Adrenal gland (tissue), 5 donors: ENCODE measurements at regions not wholly inside any gene's neighbourhood (a gene's known extent, or its start where the extent isn't known, plus 50 kb on each side); places are given as distances from the start of the nearest gene placed in this dataset.

Experiments
- CTCF ChIP-seq, 6 experiments: fragments of 450-650 bp in 4 of 6; fragments of 200-600 bp in 2 of 6; sonication (generic) in 1 of 6; IDR thresholded peaks; 1 replicate in 5 of 6; 2 replicates in 1 of 6; pipeline versions ENCODE4 v1.5.1 to v1.8.0; 2016 to 2021; ENCODE audit warnings: antibody characterized with exemption in 6 of 6, mild to moderate bottlenecking in 2 of 6, moderate library complexity in 1 of 6
- POLR2A ChIP-seq, 2 donors: fragments of 450-650 bp; IDR thresholded peaks; one replicate each; pipeline ENCODE4 v1.6.1; 2017; ENCODE audit warnings: antibody characterized with exemption in 2 of 2, mild to moderate bottlenecking in 2 of 2, moderate library complexity in 1 of 2
- donor health status: DM: no; HTN: no; CAD: no.

- TF ChIP-seq CTCF (IDR thresholded peaks at IDR 0.05) (no peak), POLR2A (IDR thresholded peaks at IDR 0.05) (no peak)
Measured at GRCh38 chr19:31801611-31802010, 452.4 kb upstream of the TSHZ3 start.
